Chondrocyte (in vitro differentiated cells): ENCODE measurements at regions not wholly inside any gene's neighbourhood (a gene's known extent, or its start where the extent isn't known, plus 50 kb on each side); places are given as distances from the start of the nearest gene placed in this dataset.

ENCODE experiments used
- DNase-seq: peaks from one replicate; pipeline ENCODE4 v3.0.0; 2021; ENCODE audit warnings: mixed read lengths, low spot score
- H3K27ac Mint-ChIP-seq: one replicate; pipeline ENCODE4 v1.8.0; 2021; ENCODE audit warnings: mild to moderate bottlenecking, moderate library complexity, mixed read lengths; ENCODE audit not compliant: unreplicated experiment
- H3K27me3 Mint-ChIP-seq: 2 replicates; pipeline ENCODE4 v1.8.0; 2021; ENCODE audit warnings: low read depth, mixed read lengths
- H3K36me3 Mint-ChIP-seq: 2 replicates; pipeline ENCODE4 v1.8.0; 2021; ENCODE audit warnings: low read depth, mixed read lengths
- H3K4me1 Mint-ChIP-seq: 2 replicates; pipeline ENCODE4 v1.8.0; 2021; ENCODE audit warnings: low read depth, mild to moderate bottlenecking, mixed read lengths
- H3K4me3 Mint-ChIP-seq: one replicate; pipeline ENCODE4 v1.8.0; 2021; ENCODE audit warnings: mild to moderate bottlenecking, moderate library complexity, mixed read lengths; ENCODE audit not compliant: unreplicated experiment
- H3K9me3 Mint-ChIP-seq: 2 replicates; pipeline ENCODE4 v1.8.0; 2021; ENCODE audit warnings: low read depth, mixed read lengths
- CTCF ChIP-seq: fragments of 200-600 bp; sonication (generic); IDR thresholded peaks from 2 replicates; pipeline ENCODE4 v1.5.0; 2021; ENCODE audit warnings: antibody characterized with exemption, mild to moderate bottlenecking, moderate library complexity

GRCh38 chr3:55158345-55158744 lies 230.5 kb upstream of the LRTM1 start:
- H3K4me3 Mint-ChIP-seq, result no peak overlapping the region
- no peaks in the 10 kb centered on the region for H3K36me3 Mint-ChIP-seq
- H3K27ac Mint-ChIP-seq, result no peak overlapping the region
- no peak for DNase-seq
- H3K27me3 Mint-ChIP-seq, result peaks cover 7% of the 10 kb centered on the region
- TF ChIP-seq CTCF, result no peak
- no peaks in the 10 kb centered on the region for H3K9me3 Mint-ChIP-seq
- H3K4me1 Mint-ChIP-seq, result peaks cover 37% of the 10 kb centered on the region

GRCh38 chr3:55157731-55158130 lies 229.9 kb upstream of the LRTM1 start:
- Mint-ChIP-seq H3K9me3 (no peaks in the 10 kb centered on the region), H3K4me1 (peaks cover 31% of the 10 kb centered on the region), H3K4me3 (no peak overlapping the region), H3K27me3 (peaks cover 7% of the 10 kb centered on the region), H3K36me3 (no peaks in the 10 kb centered on the region), H3K27ac (no peak overlapping the region)
- TF ChIP-seq CTCF, result no peak
- no peak for DNase-seq

DNA sequence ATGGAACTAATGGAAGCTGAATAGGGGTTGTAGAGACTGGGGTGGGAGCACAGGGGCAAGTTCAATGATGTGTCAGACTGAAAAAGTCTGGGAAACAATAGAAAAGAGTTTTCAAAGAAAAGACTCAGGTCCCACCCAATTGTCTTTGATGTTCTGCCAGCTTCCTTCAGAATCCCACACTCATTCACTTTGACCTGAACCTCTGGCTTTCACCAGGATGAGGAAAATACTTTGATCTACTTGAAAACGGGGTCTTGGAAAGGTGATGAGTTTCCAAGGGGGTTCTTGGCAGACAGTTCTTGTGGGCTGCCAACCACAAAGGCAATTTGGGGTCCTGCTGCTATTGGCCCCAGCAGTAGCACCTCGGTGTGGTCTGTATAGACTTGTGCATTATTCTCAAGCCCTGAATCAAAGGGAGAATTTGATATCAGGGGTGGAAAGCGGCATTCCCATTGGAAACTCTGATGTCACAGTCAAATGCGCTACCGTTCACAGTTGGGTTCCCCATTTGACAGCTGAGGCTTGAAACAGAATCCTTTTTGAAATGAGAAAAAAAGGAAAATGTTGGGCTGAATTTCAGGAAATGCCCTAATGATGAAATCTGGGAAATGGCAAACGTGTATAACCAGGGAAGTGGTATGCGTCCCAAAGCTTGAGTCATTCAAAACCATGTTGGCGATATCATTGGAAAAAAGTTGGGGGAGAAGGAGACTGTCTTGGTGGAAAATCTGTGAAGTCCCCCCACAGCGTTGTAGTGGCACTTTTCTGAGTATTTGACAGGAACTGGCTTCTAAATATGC lies 229.2 kb upstream of the LRTM1 start:
- Mint-ChIP-seq H3K27me3 (peaks cover 7% of the 10 kb centered on the region), H3K36me3 (no peaks in the 10 kb centered on the region), H3K9me3 (no peaks in the 10 kb centered on the region), H3K27ac (no peak overlapping the region), H3K4me3 (no peak overlapping the region), H3K4me1 (peaks cover 26% of the 10 kb centered on the region)
- DNase-seq, result no peak
- no peak for TF ChIP-seq CTCF

- H3K36me3 Mint-ChIP-seq, result no peaks in the 10 kb centered on the region
- no peaks in the 10 kb centered on the region for H3K27me3 Mint-ChIP-seq
- DNase-seq, result no peak
- no peak for TF ChIP-seq CTCF
- no peak overlapping the region for H3K4me3 Mint-ChIP-seq
- no peaks in the 10 kb centered on the region for H3K9me3 Mint-ChIP-seq
- H3K4me1 Mint-ChIP-seq, result peaks cover 12% of the 10 kb centered on the region
- peak overlapping the region; percentile 39 for H3K27ac Mint-ChIP-seq
These were observed 220.2 kb upstream of the LRTM1 start for GRCh38 chr3:55147856-55148720.

DNA sequence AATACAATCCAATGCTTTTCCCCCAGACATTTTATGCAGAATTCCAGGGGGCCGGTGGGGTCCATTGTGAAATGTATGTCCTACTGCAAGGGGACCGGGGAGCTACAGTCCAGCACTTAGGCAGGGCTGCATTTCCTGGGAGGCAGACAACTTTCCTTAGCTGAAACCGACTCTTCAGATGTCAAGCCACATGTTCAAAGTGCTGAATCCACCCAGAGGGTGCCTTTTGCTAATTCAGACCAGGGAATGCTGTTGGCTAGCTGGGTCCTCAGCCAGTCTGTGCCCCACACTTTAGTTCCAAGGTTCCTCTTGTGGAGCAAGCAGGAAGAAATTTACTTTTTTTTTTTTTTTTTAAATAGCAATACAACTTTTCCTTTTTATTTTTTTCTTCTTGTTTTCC lies 219.5 kb upstream of the LRTM1 start:
- no peak overlapping the region for H3K27ac Mint-ChIP-seq
- no peaks in the 10 kb centered on the region for H3K9me3 Mint-ChIP-seq
- peaks cover 12% of the 10 kb centered on the region for H3K4me1 Mint-ChIP-seq
- no peak overlapping the region for H3K4me3 Mint-ChIP-seq
- no peak for TF ChIP-seq CTCF
- DNase-seq, result no peak
- H3K36me3 Mint-ChIP-seq, result no peaks in the 10 kb centered on the region
- H3K27me3 Mint-ChIP-seq, result no peaks in the 10 kb centered on the region
